Keratinocyte (primary cell): ENCODE measurements at regions not wholly inside any gene's neighbourhood (a gene's known extent, or its start where the extent isn't known, plus 50 kb on each side); places are given as distances from the start of the nearest gene placed in this dataset.
"Not testable (repeated sequence)": the region's sequence is repeated elsewhere in the genome, so short reads cannot be mapped to it uniquely, and the experiment has no call there.

Source experiments
- CTCF ChIP-seq, 3 experiments: IDR thresholded peaks in 1 of 3; conservative IDR thresholded peaks in 1 of 3; optimal IDR thresholded peaks in 1 of 3; 2 replicates in 2 of 3; 3 replicates in 1 of 3; pipeline versions ENCODE3 to v1.5.1; 2011; ENCODE audit warnings: low read length in 3 of 3, mild to moderate bottlenecking in 3 of 3, moderate library complexity in 2 of 3, control low read depth in 1 of 3, inconsistent platforms in 1 of 3; ENCODE audit not compliant: insufficient read depth in 2 of 3; ENCODE audit errors: extremely low read depth in 1 of 3
- EZH2 ChIP-seq: IDR thresholded peaks from one replicate; pipeline ENCODE4 v1.6.1; 2012; ENCODE audit warnings: inconsistent platforms, mild to moderate bottlenecking, low read length, moderate library complexity

GRCh38 chr11:38821786-38822185 lies 2223.8 kb upstream of the RAG2 start:
- not testable (repeated sequence) for TF ChIP-seq EZH2; CTCF (optimal IDR thresholded peaks at IDR 0.05 in 1 of 3, IDR thresholded peaks at IDR 0.05 in 1 of 3, conservative IDR thresholded peaks at IDR 0.05 in 1 of 3; ENCODE audit: extremely low read depth in 1 of 3, insufficient read depth in 2 of 3, low read length in 3 of 3)
